ENCODE measurements at regions not wholly inside any gene's neighbourhood (a gene's known extent, or its start where the extent isn't known, plus 50 kb on each side); places are given as distances from the start of the nearest gene placed in this dataset.

GRCh38 chr1:36607263-36607651, 124.5 kb upstream of the CSF3R start:
- TF ChIP-seq CTCF (IDR thresholded peaks at IDR 0.05): no peak
- no peak for TF ChIP-seq EZH2 (IDR thresholded peaks at IDR 0.05; ENCODE audit: borderline replicate concordance, insufficient read depth, low read depth, low read length, poor library complexity, severe bottlenecking)

Measured in B cell (primary cell).